ENCODE measurements at regions not wholly inside any gene's neighbourhood (a gene's known extent, or its start where the extent isn't known, plus 50 kb on each side); places are given as distances from the start of the nearest gene placed in this dataset.

DNA sequence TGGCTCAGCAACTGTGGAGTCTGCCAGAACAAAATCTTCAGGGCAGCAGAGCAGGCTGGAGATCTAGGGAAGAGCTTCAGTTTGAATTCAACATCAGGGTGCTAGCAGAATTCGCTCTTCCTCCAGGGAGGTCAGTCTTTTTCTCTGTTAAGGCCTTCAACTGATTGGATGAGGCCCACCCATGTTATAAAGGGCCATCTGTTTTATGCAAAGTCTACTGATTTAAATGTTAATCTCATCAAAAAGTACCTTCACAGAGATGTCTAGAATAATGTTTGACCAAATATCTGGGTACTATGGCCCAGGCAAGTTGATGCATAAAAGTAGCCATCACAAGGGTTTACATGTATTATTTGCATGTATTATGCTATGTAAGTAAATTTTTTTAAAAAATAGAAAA lies 378.4 kb downstream of the BTG1 start:
- CTCF ChIA-PET, result no interaction called here
- H3K36me3 ChIP-seq (ENCODE audit: low read depth, low read length), result no peaks in the 10 kb centered on the region

DNA sequence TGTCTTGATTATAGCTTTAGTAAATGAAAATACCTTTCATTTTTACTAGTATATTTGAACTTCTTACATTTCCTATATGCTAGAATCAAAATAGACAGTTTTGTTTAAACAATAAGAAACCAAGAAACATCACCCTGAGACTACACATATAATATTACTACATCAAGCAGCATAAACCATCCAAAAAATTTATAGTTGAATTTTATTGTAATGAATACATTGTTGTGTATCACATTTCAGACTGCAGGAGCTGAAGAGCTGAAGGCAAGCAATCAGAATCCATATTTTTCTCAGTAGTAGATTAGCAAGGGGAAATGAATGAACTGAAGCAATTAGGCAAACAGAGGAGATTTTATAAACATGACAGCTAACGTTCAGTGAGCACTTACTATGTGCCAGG lies 379.2 kb downstream of the BTG1 start:
- CTCF ChIA-PET, result no interaction called here

More for the DNA sequence above, 378.4 kb downstream of the BTG1 start:
- ATAC-seq (no peak), DNase-seq (no peak)
- no peak overlapping the region for H3K9ac ChIP-seq (ENCODE audit: low read length)
- no peaks in the 10 kb centered on the region for H3F3A ChIP-seq (ENCODE audit: low read length, unreplicated experiment)
- no peak overlapping the region for H3K4me3 ChIP-seq (ENCODE audit: low read length)
- no peak overlapping the region for H3K27ac ChIP-seq (ENCODE audit: low read length)
- H2AFZ ChIP-seq (ENCODE audit: low read length), result no peak overlapping the region
- no peaks in the 10 kb centered on the region for H3K27me3 ChIP-seq (ENCODE audit: low read length)
- H4K20me1 ChIP-seq (ENCODE audit: low read length), result no peaks in the 10 kb centered on the region
- H3K9me3 ChIP-seq (ENCODE audit: low read length), result no peaks in the 10 kb centered on the region
- 0 out of 2 replicates have a peak, but pooled peaks cover 5% of the 10 kb centered on the region for H3K4me1 ChIP-seq (ENCODE audit: insufficient read depth, low read length)
- no peaks in the 10 kb centered on the region for H3K79me2 ChIP-seq (ENCODE audit: low read length)
- H3K9me2 ChIP-seq (replicated peaks; ENCODE audit: low read length), result no peaks in the 10 kb centered on the region
- intact Hi-C loops (cut with micrococcal nuclease), result no loop called here
- POLR2A ChIA-PET (ENCODE audit: unreplicated experiment), result no interaction called here
- TF ChIP-seq, protein P1, sequence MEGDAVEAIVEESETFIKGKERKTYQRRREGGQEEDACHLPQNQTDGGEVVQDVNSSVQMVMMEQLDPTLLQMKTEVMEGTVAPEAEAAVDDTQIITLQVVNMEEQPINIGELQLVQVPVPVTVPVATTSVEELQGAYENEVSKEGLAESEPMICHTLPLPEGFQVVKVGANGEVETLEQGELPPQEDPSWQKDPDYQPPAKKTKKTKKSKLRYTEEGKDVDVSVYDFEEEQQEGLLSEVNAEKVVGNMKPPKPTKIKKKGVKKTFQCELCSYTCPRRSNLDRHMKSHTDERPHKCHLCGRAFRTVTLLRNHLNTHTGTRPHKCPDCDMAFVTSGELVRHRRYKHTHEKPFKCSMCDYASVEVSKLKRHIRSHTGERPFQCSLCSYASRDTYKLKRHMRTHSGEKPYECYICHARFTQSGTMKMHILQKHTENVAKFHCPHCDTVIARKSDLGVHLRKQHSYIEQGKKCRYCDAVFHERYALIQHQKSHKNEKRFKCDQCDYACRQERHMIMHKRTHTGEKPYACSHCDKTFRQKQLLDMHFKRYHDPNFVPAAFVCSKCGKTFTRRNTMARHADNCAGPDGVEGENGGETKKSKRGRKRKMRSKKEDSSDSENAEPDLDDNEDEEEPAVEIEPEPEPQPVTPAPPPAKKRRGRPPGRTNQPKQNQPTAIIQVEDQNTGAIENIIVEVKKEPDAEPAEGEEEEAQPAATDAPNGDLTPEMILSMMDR (conservative IDR thresholded peaks at IDR 0.05; ENCODE audit: low read depth, low read length), result no peak
- TF ChIP-seq EZH2phosphoT487 (IDR thresholded peaks at IDR 0.05; ENCODE audit: borderline replicate concordance, low read length), result no peak
- no peak for TF ChIP-seq EZH2 (IDR thresholded peaks at IDR 0.05; ENCODE audit: low read length, unreplicated experiment)
- BruUV-seq (replicated peaks), result no TSS peak
- no peak overlapping the region for H3K4me2 ChIP-seq (ENCODE audit: low read length)

DNA sequence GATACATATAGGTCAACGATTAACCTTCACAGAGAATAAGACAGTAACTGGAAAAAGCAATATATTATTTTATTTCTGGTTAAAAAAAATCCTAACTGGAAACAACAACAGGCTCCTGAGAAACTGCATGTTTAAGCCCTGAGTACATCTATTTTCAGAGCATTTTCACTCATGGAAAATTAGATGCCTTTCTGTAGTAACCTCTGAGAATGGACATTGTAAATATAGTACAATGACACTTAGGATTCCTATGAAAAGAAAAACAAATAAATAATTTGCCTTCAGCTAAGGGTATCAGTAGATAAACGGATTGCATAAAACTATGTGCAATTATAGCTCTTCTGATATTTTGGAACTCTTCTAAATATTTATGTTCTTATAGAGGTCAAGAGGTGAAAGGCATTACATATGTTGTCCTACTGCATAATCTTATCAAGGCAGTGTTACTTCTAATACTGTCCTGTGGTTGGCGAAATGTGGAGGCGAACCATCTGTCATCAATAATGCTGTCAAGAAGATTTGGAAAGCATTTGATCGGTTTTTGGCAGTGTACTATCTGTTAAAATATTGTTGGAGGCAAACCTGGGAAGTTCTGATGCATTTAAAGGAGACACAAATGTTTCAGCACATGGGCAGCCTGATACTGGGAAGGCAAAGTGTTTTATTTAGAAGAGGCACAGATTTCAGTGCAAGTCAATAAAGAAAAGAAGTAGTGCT lies 381.8 kb downstream of the BTG1 start:
- Histone ChIP-seq H3F3A (ENCODE audit: low read length, unreplicated experiment) (no peaks in the 10 kb centered on the region), H3K27ac (ENCODE audit: low read length) (no peak overlapping the region), H3K36me3 (ENCODE audit: low read depth, low read length) (no peaks in the 10 kb centered on the region), H2AFZ (ENCODE audit: low read length) (no peak overlapping the region), H3K4me2 (ENCODE audit: low read length) (no peak overlapping the region), H3K4me3 (ENCODE audit: low read length) (no peak overlapping the region), H4K20me1 (ENCODE audit: low read length) (no peaks in the 10 kb centered on the region), H3K9me2 (replicated peaks; ENCODE audit: low read length) (no peaks in the 10 kb centered on the region), H3K79me2 (ENCODE audit: low read length) (no peaks in the 10 kb centered on the region), H3K27me3 (ENCODE audit: low read length) (no peaks in the 10 kb centered on the region), H3K9me3 (ENCODE audit: low read length) (no peaks in the 10 kb centered on the region), H3K4me1 (ENCODE audit: insufficient read depth, low read length) (0 out of 2 replicates have a peak, but pooled peaks cover 5% of the 10 kb centered on the region), H3K9ac (ENCODE audit: low read length) (no peak overlapping the region)
- CTCF ChIA-PET, result no interaction called here
- no TSS peak for BruUV-seq (replicated peaks)
- no peak for TF ChIP-seq EZH2 (IDR thresholded peaks at IDR 0.05; ENCODE audit: low read length, unreplicated experiment)
- TF ChIP-seq EZH2phosphoT487 (IDR thresholded peaks at IDR 0.05; ENCODE audit: borderline replicate concordance, low read length), result no peak
- TF ChIP-seq, protein P1 (conservative IDR thresholded peaks at IDR 0.05; ENCODE audit: low read depth, low read length), result no peak
- no peak for ATAC-seq
- intact Hi-C loops (cut with micrococcal nuclease), result no loop called here
- DNase-seq, result no peak
- POLR2A ChIA-PET (ENCODE audit: unreplicated experiment), result no interaction called here

More for the DNA sequence above, 379.2 kb downstream of the BTG1 start:
- DNase-seq, result no peak
- intact Hi-C loops (cut with micrococcal nuclease), result no loop called here
- H3K79me2 ChIP-seq (ENCODE audit: low read length), result no peaks in the 10 kb centered on the region
- H3K9me3 ChIP-seq (ENCODE audit: low read length), result no peaks in the 10 kb centered on the region
- H3K9ac ChIP-seq (ENCODE audit: low read length), result no peak overlapping the region
- ATAC-seq, result peak; percentile 69
- H3K36me3 ChIP-seq (ENCODE audit: low read depth, low read length), result no peaks in the 10 kb centered on the region
- no peak overlapping the region for H3K27ac ChIP-seq (ENCODE audit: low read length)
- H3K27me3 ChIP-seq (ENCODE audit: low read length), result no peaks in the 10 kb centered on the region
- BruUV-seq (replicated peaks), result no TSS peak
- no peaks in the 10 kb centered on the region for H4K20me1 ChIP-seq (ENCODE audit: low read length)
- H3F3A ChIP-seq (ENCODE audit: low read length, unreplicated experiment), result no peaks in the 10 kb centered on the region
- H3K4me1 ChIP-seq (ENCODE audit: insufficient read depth, low read length), result 0 out of 2 replicates have a peak, but pooled peaks cover 5% of the 10 kb centered on the region
- H3K9me2 ChIP-seq (replicated peaks; ENCODE audit: low read length), result no peaks in the 10 kb centered on the region
- H2AFZ ChIP-seq (ENCODE audit: low read length), result no peak overlapping the region
- no peak overlapping the region for H3K4me3 ChIP-seq (ENCODE audit: low read length)
- POLR2A ChIA-PET (ENCODE audit: unreplicated experiment), result no interaction called here
- no peak for TF ChIP-seq EZH2 (IDR thresholded peaks at IDR 0.05; ENCODE audit: low read length, unreplicated experiment)
- TF ChIP-seq, protein P1 (conservative IDR thresholded peaks at IDR 0.05; ENCODE audit: low read depth, low read length), result no peak
- no peak for TF ChIP-seq EZH2phosphoT487 (IDR thresholded peaks at IDR 0.05; ENCODE audit: borderline replicate concordance, low read length)
- H3K4me2 ChIP-seq (ENCODE audit: low read length), result no peak overlapping the region

Data from PC-3 (cell line).